Sigmoid colon (tissue), 3 donors: ENCODE measurements at regions not wholly inside any gene's neighbourhood (a gene's known extent, or its start where the extent isn't known, plus 50 kb on each side); places are given as distances from the start of the nearest gene placed in this dataset.

ENCODE experiments used
- POLR2A ChIP-seq, 2 donors: fragments of 450-650 bp; IDR thresholded peaks; one replicate each; pipeline ENCODE4 v1.6.1; 2016; ENCODE audit warnings: antibody characterized with exemption in 2 of 2, mild to moderate bottlenecking in 2 of 2, moderate library complexity in 2 of 2
- TF ChIP-seq, protein P1 (sequence below), 4 experiments: fragments of 450-650 bp in 3 of 4; fragments of 200-600 bp in 1 of 4; IDR thresholded peaks; one replicate each; pipeline ENCODE4 v1.5.1; 2016 to 2019; ENCODE audit warnings: antibody characterized with exemption in 4 of 4, mild to moderate bottlenecking in 3 of 4, moderate library complexity in 2 of 4

DNA sequence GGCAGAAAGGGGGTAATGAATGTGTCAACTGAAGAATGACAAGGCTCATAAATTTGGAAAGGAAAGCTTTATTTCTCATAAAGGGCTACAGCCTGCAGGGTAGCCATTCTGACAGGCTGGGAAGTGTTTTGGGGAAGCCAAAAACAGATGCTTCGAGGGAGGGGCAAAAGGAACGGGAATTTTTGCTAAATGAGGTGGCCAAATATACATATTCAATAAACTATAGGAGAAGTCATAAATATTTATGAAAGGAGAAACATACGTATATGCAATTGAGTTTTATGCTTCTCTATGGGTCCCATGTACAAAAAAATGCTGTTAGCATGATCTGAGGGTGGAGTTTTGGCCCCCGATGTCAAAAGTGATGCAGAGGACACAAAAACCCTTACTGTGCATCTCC lies 180.7 kb downstream of the FNDC1 start:
- TF ChIP-seq, protein P1, sequence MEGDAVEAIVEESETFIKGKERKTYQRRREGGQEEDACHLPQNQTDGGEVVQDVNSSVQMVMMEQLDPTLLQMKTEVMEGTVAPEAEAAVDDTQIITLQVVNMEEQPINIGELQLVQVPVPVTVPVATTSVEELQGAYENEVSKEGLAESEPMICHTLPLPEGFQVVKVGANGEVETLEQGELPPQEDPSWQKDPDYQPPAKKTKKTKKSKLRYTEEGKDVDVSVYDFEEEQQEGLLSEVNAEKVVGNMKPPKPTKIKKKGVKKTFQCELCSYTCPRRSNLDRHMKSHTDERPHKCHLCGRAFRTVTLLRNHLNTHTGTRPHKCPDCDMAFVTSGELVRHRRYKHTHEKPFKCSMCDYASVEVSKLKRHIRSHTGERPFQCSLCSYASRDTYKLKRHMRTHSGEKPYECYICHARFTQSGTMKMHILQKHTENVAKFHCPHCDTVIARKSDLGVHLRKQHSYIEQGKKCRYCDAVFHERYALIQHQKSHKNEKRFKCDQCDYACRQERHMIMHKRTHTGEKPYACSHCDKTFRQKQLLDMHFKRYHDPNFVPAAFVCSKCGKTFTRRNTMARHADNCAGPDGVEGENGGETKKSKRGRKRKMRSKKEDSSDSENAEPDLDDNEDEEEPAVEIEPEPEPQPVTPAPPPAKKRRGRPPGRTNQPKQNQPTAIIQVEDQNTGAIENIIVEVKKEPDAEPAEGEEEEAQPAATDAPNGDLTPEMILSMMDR (IDR thresholded peaks at IDR 0.05): no peak
- no peak for TF ChIP-seq POLR2A (IDR thresholded peaks at IDR 0.05)
